ENCODE measurements at regions not wholly inside any gene's neighbourhood (a gene's known extent, or its start where the extent isn't known, plus 50 kb on each side); places are given as distances from the start of the nearest gene placed in this dataset.

- no peak for TF ChIP-seq CTCF (IDR thresholded peaks at IDR 0.05)
- TF ChIP-seq POLR2A (IDR thresholded peaks at IDR 0.05) = no peak
- intact Hi-C loops (cut with DNase I) = no loop called here
- H3K9me3 ChIP-seq = no peaks in the 10 kb centered on the region
- H3K27ac ChIP-seq = no peak overlapping the region
- WGBS, 2 donors = 64 to 72% methylated on average over 3 of the region's 3 CpGs
- no peaks in the 10 kb centered on the region for H3K27me3 ChIP-seq
- DNase-seq = no peak
- H3K36me3 ChIP-seq = no peaks in the 10 kb centered on the region
- no peaks in the 10 kb centered on the region for H3K4me1 ChIP-seq
- no peak overlapping the region for H3K4me3 ChIP-seq (replicated peaks in 1 of 3)
Observed at GRCh38 chr18:45417392-45417791, 197.9 kb upstream of the SLC14A2 start.

GRCh38 chr18:45423659-45424058 is 191.6 kb upstream of the SLC14A2 start:
- DNase-seq = no peak
- H3K27ac ChIP-seq = no peak overlapping the region
- no peaks in the 10 kb centered on the region for H3K9me3 ChIP-seq
- H3K36me3 ChIP-seq = no peaks in the 10 kb centered on the region
- TF ChIP-seq CTCF (IDR thresholded peaks at IDR 0.05) (no peak), POLR2A (IDR thresholded peaks at IDR 0.05) (no peak)
- no peaks in the 10 kb centered on the region for H3K4me1 ChIP-seq
- H3K4me3 ChIP-seq (replicated peaks in 1 of 3) = no peak overlapping the region
- H3K27me3 ChIP-seq = no peaks in the 10 kb centered on the region
- intact Hi-C loops (cut with DNase I) = no loop called here

- Histone ChIP-seq H3K27me3 (no peaks in the 10 kb centered on the region), H3K9me3 (no peaks in the 10 kb centered on the region), H3K36me3 (no peaks in the 10 kb centered on the region), H3K4me1 (no peaks in the 10 kb centered on the region), H3K4me3 (replicated peaks in 1 of 3) (no peak overlapping the region), H3K27ac (no peak overlapping the region)
- intact Hi-C loops (cut with DNase I) = no loop called here
- TF ChIP-seq CTCF (IDR thresholded peaks at IDR 0.05) = no peak
- no peak for TF ChIP-seq POLR2A (IDR thresholded peaks at IDR 0.05)
- DNase-seq = no peak
Observed at GRCh38 chr18:45430041-45430440, 185.2 kb upstream of the SLC14A2 start.

GRCh38 chr18:45435810-45436209 is 179.5 kb upstream of the SLC14A2 start:
- no peak overlapping the region for H3K27ac ChIP-seq
- no peaks in the 10 kb centered on the region for H3K9me3 ChIP-seq
- intact Hi-C loops (cut with DNase I) = no loop called here
- no peak overlapping the region for H3K4me3 ChIP-seq (replicated peaks in 1 of 3)
- no peak for TF ChIP-seq CTCF (IDR thresholded peaks at IDR 0.05)
- no peak for TF ChIP-seq POLR2A (IDR thresholded peaks at IDR 0.05)
- H3K27me3 ChIP-seq = no peaks in the 10 kb centered on the region
- no peaks in the 10 kb centered on the region for H3K36me3 ChIP-seq
- 86 to 89% methylated on average over 3 of the region's 3 CpGs for WGBS, 2 donors
- no peak for DNase-seq
- H3K4me1 ChIP-seq = no peaks in the 10 kb centered on the region

GRCh38 chr18:45437366-45437765 is 177.9 kb upstream of the SLC14A2 start:
- WGBS, 2 donors = 91 to 92% methylated on average over 8 to 9 of the region's 9 CpGs
- no peak overlapping the region for H3K4me3 ChIP-seq (replicated peaks in 1 of 3)
- no peak for TF ChIP-seq POLR2A (IDR thresholded peaks at IDR 0.05)
- no peak for TF ChIP-seq CTCF (IDR thresholded peaks at IDR 0.05)

More at GRCh38 chr18:45437366-45437765, 177.9 kb upstream of the SLC14A2 start:
- no peak for DNase-seq
- Histone ChIP-seq H3K27me3 (no peaks in the 10 kb centered on the region), H3K4me1 (no peaks in the 10 kb centered on the region), H3K27ac (no peak overlapping the region), H3K9me3 (no peaks in the 10 kb centered on the region), H3K36me3 (no peaks in the 10 kb centered on the region)
- intact Hi-C loops (cut with DNase I) = no loop called here
